DMS 273 (cell line): ENCODE measurements at regions not wholly inside any gene's neighbourhood (a gene's known extent, or its start where the extent isn't known, plus 50 kb on each side); places are given as distances from the start of the nearest gene placed in this dataset.
A peak's percentile ranks its signal among the peaks of the same experiment; 100 is the strongest.

Experiments used
- DNase-seq: peaks from one replicate; lab custom pipeline; 2025; ENCODE audit not compliant: unreplicated experiment; lab: John Stamatoyannopoulos, UW

GRCh38 chr18:56186319-56186718, 452.1 kb downstream of the TXNL1 start:
- DNase-seq, result no peak

GRCh38 chr18:56185126-56185525, 453.3 kb downstream of the TXNL1 start:
- no peak for DNase-seq

GRCh38 chr18:56176751-56177150, 461.6 kb downstream of the TXNL1 start:
- DNase-seq, result no peak

GRCh38 chr18:56175330-56176001, 462.9 kb downstream of the TXNL1 start:
- no peak for DNase-seq

GRCh38 chr18:56173542-56174220, 464.7 kb downstream of the TXNL1 start:
- DNase-seq, result no peak

- no peak for DNase-seq
These were observed 465.9 kb downstream of the TXNL1 start for GRCh38 chr18:56172527-56172926.

- no peak for DNase-seq
These were observed 466.5 kb downstream of the TXNL1 start for GRCh38 chr18:56171848-56172247.

GRCh38 chr18:56168049-56168781, 470.2 kb downstream of the TXNL1 start:
- DNase-seq, result no peak

GRCh38 chr18:56167366-56167765, 471.0 kb downstream of the TXNL1 start:
- no peak for DNase-seq

GRCh38 chr18:56166914-56167313, 471.5 kb downstream of the TXNL1 start:
- no peak for DNase-seq

- DNase-seq, result no peak
These were observed 472.6 kb downstream of the TXNL1 start for GRCh38 chr18:56165601-56166355.

GRCh38 chr18:56162311-56163265, 475.8 kb downstream of the TXNL1 start:
- DNase-seq, result no peak

- DNase-seq, result no peak
These were observed 476.7 kb downstream of the TXNL1 start for GRCh38 chr18:56161566-56162260.

GRCh38 chr18:56158676-56159075, 479.7 kb downstream of the TXNL1 start:
- no peak for DNase-seq

- peak; percentile 33 for DNase-seq
These were observed 480.9 kb downstream of the TXNL1 start for GRCh38 chr18:56157541-56157940.

- no peak for DNase-seq
These were observed 485.7 kb downstream of the TXNL1 start for GRCh38 chr18:56152551-56153310.

- no peak for DNase-seq
These were observed 490.0 kb downstream of the TXNL1 start for GRCh38 chr18:56148373-56148772.

- no peak for DNase-seq
These were observed 491.8 kb downstream of the TXNL1 start for GRCh38 chr18:56146565-56146964.

- no peak for DNase-seq
These were observed 496.4 kb downstream of the TXNL1 start for GRCh38 chr18:56142001-56142400.
